Superior temporal gyrus (tissue), 1 donor: ENCODE measurements at regions not wholly inside any gene's neighbourhood (a gene's known extent, or its start where the extent isn't known, plus 50 kb on each side); places are given as distances from the start of the nearest gene placed in this dataset.
A peak's percentile ranks its signal among the peaks of the same experiment; 100 is the strongest.
"Not testable (repeated sequence)": the region's sequence is repeated elsewhere in the genome, so short reads cannot be mapped to it uniquely, and the experiment has no call there.

Experiments
- DNase-seq: peaks from one replicate; pipeline ENCODE4 v3.0.0-alpha.2; 2016; ENCODE audit errors: extremely low spot score

DNA sequence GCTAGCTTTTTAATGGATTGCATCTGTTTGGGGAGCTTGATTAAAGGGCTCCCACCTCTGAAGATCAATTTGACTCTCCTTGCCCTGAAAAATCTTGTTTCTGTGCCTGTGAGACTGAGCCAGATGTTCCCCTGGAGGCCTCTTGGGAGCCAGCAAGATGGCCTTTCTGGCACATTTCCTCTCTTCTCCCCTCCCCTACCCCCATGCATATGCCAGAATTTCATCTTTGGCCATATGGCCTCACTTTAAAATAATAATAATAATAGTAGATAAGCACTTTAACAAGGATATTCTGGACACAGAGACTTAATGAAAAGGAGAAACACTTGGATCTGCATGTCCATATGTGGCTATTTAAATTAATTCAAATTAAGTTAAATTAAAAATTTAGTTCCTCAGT is 144.1 kb upstream of the CES5A start:
- no peak for DNase-seq

DNA sequence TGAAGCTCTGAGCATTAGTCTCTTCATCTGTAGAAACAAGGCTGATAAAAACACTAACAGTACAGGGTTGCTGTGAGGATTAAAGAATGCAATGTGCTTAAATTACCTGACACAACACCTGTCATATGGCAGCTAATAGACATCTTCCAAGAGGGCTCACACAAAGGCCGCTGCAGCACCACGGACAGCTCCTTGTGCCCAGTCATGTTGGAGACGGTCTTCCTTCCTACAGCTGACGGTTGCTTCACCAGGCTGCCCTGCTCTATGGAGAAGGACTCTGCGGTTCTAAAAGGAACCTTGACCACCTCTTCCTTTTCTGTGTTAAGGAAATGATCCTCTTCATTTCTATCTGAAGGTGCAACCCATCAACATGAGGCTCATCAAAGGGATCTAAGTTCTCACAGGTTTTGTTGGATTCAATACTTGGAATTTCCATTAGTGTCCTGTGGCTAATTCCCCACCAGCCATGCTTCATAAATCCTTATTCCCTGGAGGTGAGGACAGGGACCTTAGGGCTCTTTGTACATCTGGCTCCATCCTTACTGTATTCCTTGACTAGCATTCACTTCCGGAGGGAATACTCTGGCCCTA is 138.9 kb upstream of the CES5A start:
- no peak for DNase-seq

DNA sequence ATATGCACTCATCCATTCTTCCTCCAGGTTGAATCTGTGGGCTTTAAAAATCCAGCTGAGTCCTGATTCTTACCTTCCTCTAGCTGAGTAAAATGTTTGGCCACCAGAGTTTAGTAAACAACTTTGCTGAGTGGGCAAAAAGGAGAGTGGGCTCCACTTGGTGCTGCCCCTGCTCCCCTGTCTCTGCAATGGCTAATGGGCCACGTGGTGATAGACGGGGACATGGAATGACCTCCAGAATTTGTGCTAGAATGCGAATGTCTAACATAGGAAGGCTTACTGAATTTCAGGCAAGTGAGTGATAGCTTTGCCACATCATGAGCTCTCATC is 137.3 kb upstream of the CES5A start:
- no peak for DNase-seq

DNA sequence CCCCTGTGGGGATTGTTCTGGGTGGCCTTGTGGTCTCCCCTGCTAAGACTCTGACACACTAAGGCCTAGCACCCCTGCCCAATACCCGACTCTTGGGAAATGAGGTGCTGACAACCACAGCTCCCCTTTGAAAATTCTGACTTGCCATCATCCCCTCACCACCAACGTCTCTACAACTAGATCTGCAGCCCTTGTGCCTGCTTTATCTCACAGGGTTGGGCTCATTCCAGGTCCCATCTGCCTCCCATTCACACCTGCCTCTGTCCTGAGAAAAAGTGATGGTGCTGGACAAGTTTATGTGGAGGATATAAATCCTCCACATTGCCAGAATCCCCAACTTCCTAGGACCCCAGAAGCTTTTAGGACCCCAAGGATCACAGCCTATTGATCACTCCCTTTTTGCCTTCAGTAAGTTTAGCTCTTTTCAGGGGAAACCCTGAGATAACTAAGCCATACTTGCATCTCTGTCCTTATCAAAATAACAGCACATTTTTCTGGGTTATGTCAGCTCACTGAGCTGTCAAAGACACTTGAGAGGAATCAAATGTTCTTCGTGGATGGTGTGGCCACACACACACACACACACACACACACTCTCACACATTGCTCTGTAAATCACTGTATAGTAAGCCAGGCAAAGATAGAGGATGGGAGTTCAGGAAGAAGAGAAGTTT is 136.8 kb upstream of the CES5A start:
- no peak for DNase-seq

DNA sequence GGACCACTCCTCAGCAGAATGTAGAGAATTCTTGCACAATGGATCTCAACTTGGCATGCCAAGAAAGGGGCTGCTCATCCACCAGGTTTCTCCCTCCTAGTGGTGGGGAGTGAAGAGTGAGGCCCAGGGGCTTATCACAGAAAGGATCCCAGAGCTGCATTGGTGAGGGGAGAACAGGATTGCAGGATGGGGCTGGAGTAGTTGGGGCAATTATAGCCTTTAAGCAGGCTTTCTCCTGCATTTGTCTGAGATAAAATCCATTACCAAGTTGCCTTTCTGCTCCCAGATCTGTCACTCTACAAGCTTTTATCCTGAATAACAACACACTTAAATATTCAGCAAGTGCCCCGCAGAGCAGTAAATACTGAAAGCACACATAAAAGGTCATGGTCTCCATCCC is 130.8 kb upstream of the CES5A start:
- no peak for DNase-seq

DNA sequence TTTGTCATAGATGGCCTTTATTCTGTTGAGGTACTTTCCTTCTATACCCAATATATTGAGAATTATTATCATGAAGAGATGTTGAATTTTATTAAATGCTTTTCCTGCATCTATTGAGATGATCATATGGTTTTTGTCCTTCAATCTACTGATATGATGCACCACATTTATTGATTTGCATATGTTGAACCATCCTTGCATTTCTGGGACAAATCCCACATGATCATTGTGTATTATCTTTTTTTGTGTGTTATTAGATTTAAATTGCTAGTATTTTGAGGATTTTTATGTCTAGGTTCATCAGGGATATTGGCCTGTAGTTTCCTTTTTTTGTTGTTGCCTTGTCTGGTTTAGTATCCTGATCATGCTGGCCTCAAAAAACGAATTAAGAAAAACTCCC is 124.5 kb upstream of the CES5A start:
- DNase-seq, result no peak

DNA sequence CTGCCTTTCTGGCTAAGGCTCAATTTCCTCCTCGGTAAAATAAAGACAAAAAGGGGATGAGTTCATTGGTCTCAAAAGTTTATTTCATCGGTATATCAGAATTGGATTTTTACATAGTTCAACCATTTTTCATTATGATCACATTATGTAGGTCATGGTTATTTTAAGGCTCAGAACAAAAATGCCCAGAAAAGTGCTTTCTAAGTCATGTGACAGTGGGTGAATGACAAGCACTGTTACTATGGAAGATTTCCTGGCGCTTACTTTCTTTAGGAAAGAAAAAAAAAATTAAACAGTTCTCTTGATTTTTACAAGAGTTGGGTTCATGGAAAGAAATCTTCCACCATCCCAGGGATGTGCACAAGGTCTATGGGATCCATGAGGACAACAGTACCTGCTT is 117.9 kb upstream of the CES5A start:
- DNase-seq, result no peak

DNA sequence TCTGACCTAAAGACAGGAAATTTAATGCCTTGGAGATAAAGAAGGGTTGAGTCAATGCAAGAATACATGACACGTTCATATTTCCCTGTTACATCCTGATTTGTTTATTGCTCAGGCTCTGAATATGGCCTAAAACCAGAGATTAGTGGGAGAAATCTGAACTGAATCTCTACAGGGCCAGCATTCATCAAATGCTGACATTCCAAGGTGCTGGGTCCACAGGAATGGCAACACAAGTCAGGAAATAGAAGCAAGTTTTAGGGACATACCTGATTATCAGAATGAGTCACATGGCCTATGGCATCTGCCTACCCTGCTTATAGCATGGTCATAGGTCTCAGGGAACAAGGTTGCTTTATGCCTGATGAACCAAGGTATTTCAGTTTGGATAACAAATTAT is 117.4 kb upstream of the CES5A start:
- no peak for DNase-seq

DNA sequence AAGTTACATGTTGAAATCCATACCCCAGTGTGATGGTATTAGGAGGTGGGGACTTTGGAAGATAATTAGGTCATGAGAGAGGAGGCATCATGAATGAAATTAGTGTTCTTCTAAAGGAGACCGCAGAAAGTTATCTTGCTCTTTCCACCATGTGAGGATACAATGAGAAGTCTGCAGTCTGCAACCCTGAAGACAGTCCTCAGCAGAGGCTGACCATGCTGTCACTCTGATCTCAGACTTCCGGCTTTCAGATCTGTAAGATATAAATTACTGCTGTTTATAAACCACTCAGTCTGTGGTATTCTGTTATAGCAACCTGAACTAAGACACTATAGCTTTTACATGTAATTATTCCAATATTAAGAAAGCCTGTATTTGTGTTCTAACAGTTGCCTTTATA is 116.7 kb upstream of the CES5A start:
- no peak for DNase-seq

DNA sequence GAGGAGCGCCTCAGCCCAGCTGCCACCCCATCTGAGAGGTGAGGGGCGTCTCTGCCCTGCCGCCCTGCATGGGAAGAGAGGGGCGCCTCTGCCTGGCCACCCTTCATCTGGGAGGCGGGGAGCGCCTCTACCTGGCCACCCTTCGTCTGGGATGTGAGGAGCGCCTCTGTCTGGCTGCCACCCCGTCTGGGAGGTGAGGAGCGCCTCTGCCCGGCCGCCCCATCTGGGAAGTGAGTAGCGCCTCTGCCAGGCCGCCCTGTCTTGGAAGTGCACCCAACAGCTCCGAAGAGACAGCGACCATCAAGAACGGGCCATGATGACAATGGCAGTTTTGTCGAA is 114.4 kb upstream of the CES5A start:
- DNase-seq, result no peak

DNA sequence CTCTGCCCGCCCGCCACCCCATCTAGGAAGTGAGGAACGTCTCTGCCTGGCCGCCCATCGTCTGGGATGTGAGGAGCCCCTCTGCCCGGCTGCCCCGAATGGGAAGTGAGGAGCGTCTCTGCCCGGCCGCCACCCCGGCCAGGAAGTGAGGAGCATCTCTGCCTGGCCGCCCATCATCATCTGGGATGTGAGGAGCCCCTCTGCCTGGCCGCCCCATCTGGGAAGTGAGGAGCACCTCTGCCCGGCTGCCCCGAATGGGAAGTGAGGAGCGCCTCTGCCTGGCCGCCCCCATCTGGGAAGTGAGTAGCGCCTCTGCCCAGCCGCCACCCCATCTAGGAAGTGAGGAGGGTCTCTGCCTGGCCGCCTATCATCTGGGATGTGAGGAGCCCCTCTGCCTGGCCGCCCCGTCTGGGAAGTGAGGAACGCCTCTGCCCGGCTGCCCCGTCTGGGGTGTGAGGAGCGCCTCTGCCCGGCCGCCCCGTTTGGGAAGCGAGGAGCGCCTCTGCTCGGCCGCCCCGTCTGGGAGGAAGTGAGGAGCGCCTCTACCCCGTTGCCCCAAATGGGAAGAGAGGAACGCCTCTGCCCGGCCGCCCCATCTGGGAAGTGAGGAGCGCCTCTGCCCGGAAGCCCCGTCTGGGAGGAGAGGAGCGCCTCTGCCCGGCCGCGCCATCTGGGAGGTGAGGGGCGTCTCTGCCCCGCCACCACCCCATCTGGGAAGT is 113.8 kb upstream of the CES5A start:
- not testable (repeated sequence) for DNase-seq

DNA sequence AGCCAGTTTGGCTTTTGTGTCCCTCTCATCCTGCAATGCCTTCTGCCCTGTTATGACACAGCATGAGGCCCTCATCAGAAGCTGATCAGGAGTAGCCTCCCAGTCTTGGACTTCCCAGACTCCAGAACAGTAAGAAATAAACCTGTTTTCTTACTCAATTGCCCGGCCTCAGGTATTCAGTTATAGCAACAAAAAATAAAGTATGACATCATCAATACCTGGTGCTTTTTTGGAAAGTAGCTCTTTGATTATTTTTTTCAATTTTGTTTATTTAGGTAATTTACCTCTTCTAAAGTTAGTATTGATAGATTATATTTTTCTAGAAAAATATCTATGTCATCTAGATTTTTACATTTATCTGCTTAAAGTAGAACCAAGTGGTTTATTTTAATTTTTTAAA is 112.8 kb upstream of the CES5A start:
- DNase-seq, result no peak

DNA sequence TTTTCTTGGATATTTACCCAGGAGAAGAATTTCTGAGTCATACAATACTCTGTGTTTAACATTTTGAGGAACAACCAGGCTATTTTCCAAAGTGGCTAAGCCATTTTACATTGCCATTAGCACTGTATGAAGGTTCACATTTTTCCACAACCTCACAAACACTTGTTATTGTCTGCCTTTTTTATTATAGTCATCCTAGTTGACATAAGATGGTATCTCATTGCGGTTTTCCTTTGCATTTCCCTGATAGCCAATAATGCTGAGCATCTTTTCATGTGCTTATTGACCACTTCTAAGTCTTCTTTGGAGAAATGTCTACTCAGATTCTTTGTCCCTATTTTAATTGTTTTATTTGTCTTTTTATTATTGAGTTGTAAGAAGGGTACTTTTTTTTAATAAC is 107.4 kb upstream of the CES5A start:
- no peak for DNase-seq

DNA sequence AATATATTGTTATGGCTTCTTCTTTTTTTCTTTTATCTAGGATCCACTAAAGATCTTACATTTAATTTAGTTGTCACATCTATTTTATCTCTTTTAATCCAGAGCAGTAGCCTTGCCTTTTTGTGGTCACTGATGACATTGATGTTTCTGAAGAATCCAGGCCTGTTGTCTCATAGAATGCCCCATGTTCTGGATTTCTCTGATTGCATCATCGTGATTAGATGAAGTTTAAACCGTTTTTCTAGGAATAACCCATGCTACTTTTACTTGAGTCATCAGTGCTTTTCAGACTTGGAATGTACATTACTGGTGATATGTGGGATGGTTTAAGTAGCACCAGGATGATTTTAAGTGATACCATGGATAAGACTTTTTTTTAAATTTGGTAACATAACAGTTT is 106.4 kb upstream of the CES5A start:
- DNase-seq, result peak; percentile 13

DNA sequence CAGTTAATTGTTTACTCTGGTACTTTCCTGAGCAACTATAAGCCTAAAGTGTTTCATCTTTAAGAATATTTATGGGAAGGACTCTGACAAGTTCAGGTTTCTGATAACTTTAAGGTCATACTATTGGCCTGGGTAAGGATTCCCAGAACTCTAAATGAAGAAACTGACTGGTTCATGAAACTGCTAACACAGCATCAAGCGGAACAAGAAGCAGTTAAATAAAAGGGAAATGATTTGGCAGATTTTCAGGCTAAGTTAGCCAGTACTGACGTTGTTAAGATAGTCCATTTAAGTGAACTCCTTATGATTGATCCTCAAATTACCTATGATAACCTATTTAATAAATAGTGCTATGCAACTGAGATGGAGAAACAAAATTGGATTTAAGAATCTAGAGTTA is 101.6 kb upstream of the CES5A start:
- DNase-seq, result no peak

DNA sequence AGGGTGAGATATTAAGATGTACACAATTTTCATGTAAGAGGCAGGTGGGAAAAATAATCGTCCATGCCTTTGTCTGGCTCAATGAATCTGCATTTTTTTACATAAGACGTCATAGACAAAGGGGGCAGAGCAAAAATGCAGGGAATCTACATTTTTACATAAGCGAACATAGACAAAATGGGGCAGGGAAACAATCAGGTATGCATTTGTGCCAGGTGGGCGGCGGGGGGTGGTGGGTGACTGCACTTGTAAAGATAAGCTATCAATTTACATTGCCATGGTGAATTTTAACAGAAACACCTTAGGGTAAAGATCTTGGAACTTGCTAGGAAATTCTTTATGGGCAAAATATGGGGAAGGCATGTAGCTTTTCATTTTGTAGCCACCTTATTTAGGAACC is 96.3 kb upstream of the CES5A start:
- DNase-seq, result no peak

DNA sequence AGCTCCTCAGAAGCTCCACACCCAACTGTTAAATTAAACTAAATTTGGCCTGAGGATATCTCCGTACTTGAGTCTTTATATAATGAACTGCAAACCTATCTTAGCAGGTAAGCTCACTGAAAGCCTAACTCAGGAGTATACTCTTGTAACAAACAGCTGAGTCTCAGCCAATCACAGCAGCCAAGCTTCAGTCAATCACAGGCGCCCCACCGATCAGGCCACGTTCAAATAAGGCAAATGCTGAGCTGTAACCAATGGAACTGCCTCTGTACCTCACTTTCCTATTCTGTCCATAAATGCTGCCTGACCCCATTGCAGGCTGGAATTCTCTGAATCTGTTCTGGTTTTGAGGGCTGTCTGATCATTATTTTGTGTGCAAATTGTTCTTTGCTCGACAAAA is 93.0 kb upstream of the CES5A start:
- DNase-seq, result no peak

DNA sequence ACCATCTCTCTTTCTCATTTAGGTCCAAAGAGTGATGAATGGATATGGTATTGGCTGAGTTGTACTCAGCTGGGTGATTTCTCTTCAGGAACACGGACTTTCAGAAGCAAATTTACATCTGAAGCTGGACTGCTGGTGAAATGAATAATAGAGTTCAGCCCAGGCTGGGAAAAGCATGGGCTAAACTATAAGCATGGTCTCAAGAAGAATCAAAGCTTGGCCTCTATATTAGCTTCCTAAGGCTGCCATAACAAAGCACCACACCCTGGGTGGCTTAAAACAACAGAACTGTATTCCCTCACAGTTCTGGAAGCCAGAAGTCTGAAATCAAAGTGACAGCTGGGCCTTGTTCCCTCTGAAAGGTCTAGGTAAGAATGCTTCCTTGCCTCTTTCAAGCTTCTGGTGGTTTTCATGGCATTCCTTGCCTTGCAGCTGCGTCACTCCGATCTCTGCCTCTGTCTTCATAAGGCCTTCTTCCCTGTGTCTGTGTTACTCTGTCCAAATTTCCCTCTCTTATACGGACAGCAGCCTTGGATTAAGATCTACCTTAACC is 89.8 kb upstream of the CES5A start:
- no peak for DNase-seq

DNA sequence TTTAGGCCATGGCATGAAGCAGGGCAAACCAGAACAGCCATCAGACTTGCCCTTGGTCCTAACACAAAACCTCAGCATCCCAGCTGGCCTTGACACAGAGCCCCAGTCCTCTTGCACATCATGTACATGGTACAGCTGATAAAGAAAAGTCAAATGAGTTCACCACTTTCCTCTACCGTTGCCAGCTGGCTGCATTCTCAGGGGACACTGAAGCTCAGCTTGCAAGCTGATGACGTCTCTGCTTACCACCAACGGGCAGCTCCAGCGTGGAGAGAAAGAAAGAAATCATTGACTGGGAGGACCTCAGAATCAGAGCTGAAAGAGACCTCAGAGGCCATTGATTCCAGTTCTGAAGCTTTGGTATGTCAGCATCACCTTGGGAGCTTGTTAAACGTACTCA is 80.7 kb upstream of the CES5A start:
- DNase-seq, result peak; percentile 59

DNA sequence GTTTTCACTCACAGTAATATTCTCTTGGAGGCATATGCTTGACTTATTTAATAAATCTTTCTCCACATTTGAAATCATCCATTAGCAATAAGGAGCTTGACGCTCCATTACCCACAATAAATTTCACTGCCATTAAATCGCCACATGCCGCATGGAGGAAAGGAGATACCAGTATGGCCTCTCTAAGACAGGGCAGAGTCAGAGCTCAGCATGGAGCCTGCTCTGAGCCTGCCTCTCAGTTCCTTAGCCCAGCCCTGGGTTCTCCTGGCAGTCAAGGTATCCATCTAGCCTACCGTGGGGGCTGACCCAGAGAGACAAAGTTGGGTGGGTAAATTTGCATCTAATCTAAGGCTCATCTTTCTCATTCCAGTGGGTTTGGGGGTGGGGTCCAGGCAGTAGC is 80.3 kb upstream of the CES5A start:
- no peak for DNase-seq

DNA sequence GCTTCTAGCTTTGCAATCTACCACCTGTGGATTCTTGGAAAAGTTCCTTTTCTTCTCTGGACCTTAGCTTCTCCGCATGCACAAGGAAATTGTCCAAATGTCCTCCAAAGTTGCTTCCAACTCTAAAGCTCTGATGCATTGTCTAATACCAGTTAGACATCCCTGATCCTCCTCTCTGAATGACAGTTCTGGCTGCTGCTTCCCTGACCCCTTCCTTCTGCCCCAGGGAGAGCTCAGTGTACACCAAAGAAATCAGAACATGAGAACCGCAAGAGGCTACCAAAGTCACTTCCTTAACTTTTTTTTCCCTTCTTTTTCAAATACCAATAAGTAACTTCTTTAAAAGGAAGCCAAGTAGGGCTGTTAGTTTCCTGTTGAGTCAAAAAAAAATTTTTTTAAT is 79.7 kb upstream of the CES5A start:
- no peak for DNase-seq

DNA sequence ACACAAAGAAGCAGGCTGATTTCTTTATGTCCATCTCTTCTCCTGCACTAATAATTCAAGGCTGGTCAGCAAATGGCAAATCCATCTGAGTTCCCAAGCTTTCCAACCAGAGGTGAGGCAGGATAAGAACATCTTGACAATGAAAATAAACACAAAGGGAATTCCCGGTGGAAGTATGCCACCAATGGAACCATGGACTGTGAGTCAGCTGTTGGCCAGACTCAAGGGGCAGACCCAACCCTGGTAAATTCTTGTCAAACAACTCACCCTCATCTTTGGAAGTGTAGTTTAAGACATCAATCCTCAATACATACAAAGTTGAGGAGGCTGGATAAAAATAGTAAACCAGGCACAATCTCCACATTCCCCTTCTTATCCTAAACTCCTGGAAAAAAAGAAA is 74.3 kb upstream of the CES5A start:
- DNase-seq, result no peak

DNA sequence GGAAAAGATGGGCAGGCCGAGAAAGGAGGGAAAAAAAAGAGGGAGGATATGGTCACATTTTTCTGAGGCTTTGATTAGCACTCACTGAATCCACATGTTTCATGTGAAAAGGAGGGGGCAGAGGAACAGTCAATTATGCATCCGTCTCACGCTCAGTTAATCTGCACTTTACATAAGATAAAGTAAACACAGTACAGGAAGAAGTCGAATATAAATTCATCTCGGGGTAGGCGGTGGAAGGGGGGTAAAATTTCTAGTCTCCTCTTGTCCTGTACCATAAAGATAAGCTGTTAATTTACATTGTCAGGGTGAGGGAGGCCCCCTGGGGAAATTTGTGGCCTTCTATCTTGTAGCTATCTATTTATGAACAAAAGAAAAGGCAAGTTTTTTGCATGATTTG is 73.1 kb upstream of the CES5A start:
- DNase-seq, result no peak

DNA sequence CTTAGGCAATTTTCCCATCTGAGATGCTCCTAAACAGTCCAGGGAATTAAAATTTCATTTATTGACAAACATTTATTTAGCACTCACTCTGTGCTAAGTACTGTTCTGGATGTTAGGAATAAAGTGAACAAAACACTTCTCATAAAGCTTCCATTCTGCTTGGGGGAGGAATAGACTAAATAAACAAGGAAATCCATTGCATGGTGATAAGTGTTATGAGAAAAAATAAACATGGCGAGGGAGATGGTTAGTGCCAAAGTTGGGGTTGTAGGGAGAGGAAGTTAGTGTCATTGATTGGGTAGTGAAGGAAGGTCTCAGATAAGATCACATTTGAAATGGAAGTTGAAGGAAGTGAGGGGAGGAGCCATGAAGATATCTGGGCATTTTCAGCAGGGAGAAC is 72.2 kb upstream of the CES5A start:
- DNase-seq, result no peak
